K562 (cell line): ENCODE measurements at regions not wholly inside any gene's neighbourhood (a gene's known extent, or its start where the extent isn't known, plus 50 kb on each side); places are given as distances from the start of the nearest gene placed in this dataset.

Experiments
- CTCF ChIP-seq, 3 experiments: IDR thresholded peaks in 2 of 3; conservative IDR thresholded peaks in 1 of 3; 2 replicates each; pipeline ENCODE4 v1.5.1; 2011 to 2012; ENCODE audit warnings: low read length in 3 of 3, mild to moderate bottlenecking in 3 of 3, control low read depth in 2 of 3, improper control_type of control experiment in 1 of 3, inconsistent platforms in 1 of 3, low read depth in 1 of 3, mixed read lengths in 1 of 3, moderate library complexity in 1 of 3; ENCODE audit not compliant: insufficient read depth in 2 of 3
- POLR2A ChIP-seq: fragments of 450-650 bp; conservative IDR thresholded peaks from 2 replicates; pipeline ENCODE4 v1.6.1; 2016
- RBM17 ChIP-seq: fragments of 200-400 bp; formaldehyde crosslinking; IDR thresholded peaks from 2 replicates; pipeline ENCODE4 v1.6.1; 2017; ENCODE audit warnings: low read depth, mild to moderate bottlenecking, low read length, borderline replicate concordance
- SP2 ChIP-seq: IDR thresholded peaks from 2 replicates; pipeline ENCODE4 v1.6.1; 2011; ENCODE audit warnings: mild to moderate bottlenecking, low read depth, low read length, moderate library complexity; ENCODE audit not compliant: poor library complexity, severe bottlenecking; ENCODE audit errors: extremely low read depth
- TAL1 ChIP-seq: fragments of 450-650 bp; IDR thresholded peaks from 2 replicates; pipeline ENCODE4 v1.6.1; 2016; ENCODE audit warnings: mild to moderate bottlenecking
- ZNF324 ChIP-seq: fragments of 250-450 bp; sonication (Bioruptor Pico); IDR thresholded peaks from 2 replicates; pipeline ENCODE4 v1.4.0; 2020; ENCODE audit warnings: mild to moderate bottlenecking
- ZNF780A ChIP-seq: fragments of 250-450 bp; sonication (Bioruptor Pico); IDR thresholded peaks from 2 replicates; pipeline ENCODE4 v1.5.0; 2021; ENCODE audit warnings: mild to moderate bottlenecking

GRCh38 chr3:191549357-191549756, 88.4 kb downstream of the PYDC2 start:
- TF ChIP-seq POLR2A = no peak
- no peak for TF ChIP-seq CTCF (IDR thresholded peaks at IDR 0.05 in 2 of 3, conservative IDR thresholded peaks at IDR 0.05 in 1 of 3; ENCODE audit: insufficient read depth in 2 of 3, low read depth in 1 of 3, low read length in 3 of 3)
- no peak for TF ChIP-seq ZNF324
- no peak for TF ChIP-seq ZNF780A (CRISPR knock-in tag)
- no peak for TF ChIP-seq TAL1
- TF ChIP-seq RBM17 = no peak
- TF ChIP-seq SP2 = no peak
